Thoracic aorta (tissue), 2 donors: ENCODE measurements at regions not wholly inside any gene's neighbourhood (a gene's known extent, or its start where the extent isn't known, plus 50 kb on each side); places are given as distances from the start of the nearest gene placed in this dataset.

Source experiments
- ATAC-seq: fragments of 150-250 bp; one replicate; pipeline ENCODE4 v1.8.0; 2017; ENCODE audit warnings: low read depth; ENCODE audit not compliant: insufficient number of reproducible peaks, low FRiP score
- DNase-seq: peaks from one replicate; pipeline ENCODE4 v3.0.0-alpha.2; 2020; ENCODE audit warnings: low spot score
- H3K27ac ChIP-seq, 2 donors: fragments of 200-600 bp; sonication (generic); 1 replicate in 1 of 2; 2 replicates in 1 of 2; pipeline ENCODE4 v1.5.1; 2016; ENCODE audit warnings: mild to moderate bottlenecking in 2 of 2, moderate library complexity in 2 of 2
- H3K27me3 ChIP-seq: fragments of 200-600 bp; sonication (generic); replicated peaks from 2 replicates; pipeline ENCODE4 v1.6.0; 2016; ENCODE audit warnings: mild to moderate bottlenecking; ENCODE audit not compliant: insufficient read depth
- H3K36me3 ChIP-seq: fragments of 200-600 bp; sonication (generic); one replicate; pipeline ENCODE4 v1.5.1; 2016
- H3K4me1 ChIP-seq, 2 donors: fragments of 200-600 bp; sonication (generic); 1 replicate in 1 of 2; 2 replicates in 1 of 2; pipeline versions ENCODE4 v1.5.1 to v1.6.0; 2016; ENCODE audit warnings: low read depth in 2 of 2, mild to moderate bottlenecking in 1 of 2; ENCODE audit not compliant: control insufficient read depth in 1 of 2
- H3K4me3 ChIP-seq: fragments of 200-600 bp; sonication (generic); 2 replicates; pipeline ENCODE4 v1.5.1; 2016; ENCODE audit warnings: mild to moderate bottlenecking
- H3K9me3 ChIP-seq: fragments of 200-600 bp; sonication (generic); 2 replicates; pipeline ENCODE4 v1.5.1; 2016
- CTCF ChIP-seq: fragments of 200-600 bp; sonication (generic); IDR thresholded peaks from one replicate; pipeline ENCODE4 v1.5.1; 2019; ENCODE audit warnings: antibody characterized with exemption

- no peak overlapping the region for H3K4me3 ChIP-seq
- TF ChIP-seq CTCF: no peak
- no peaks in the 10 kb centered on the region for H3K36me3 ChIP-seq
- no peak for ATAC-seq
- DNase-seq: no peak
- no peaks in the 10 kb centered on the region for H3K9me3 ChIP-seq
- H3K27me3 ChIP-seq: no peaks in the 10 kb centered on the region
- peaks cover 0 to 2% of the 10 kb centered on the region in 2 donors for H3K4me1 ChIP-seq
- H3K27ac ChIP-seq: no peak overlapping the region
Observed at GRCh38 chr3:25289156-25289555, 138.9 kb upstream of the RARB start.

GRCh38 chr3:25289663-25290062 lies 138.4 kb upstream of the RARB start:
- no peak for DNase-seq

GRCh38 chr3:25291481-25291905 lies 136.6 kb upstream of the RARB start:
- Histone ChIP-seq H3K27ac (no peak overlapping the region), H3K36me3 (no peaks in the 10 kb centered on the region), H3K4me3 (no peak overlapping the region), H3K9me3 (no peaks in the 10 kb centered on the region), H3K4me1 (no peaks in the 10 kb centered on the region), H3K27me3 (no peaks in the 10 kb centered on the region)
- ATAC-seq (no peak), DNase-seq (no peak)
- TF ChIP-seq CTCF: no peak

More at GRCh38 chr3:25289663-25290062, 138.4 kb upstream of the RARB start:
- Histone ChIP-seq H3K27me3 (no peaks in the 10 kb centered on the region), H3K9me3 (no peaks in the 10 kb centered on the region), H3K4me3 (no peak overlapping the region), H3K36me3 (no peaks in the 10 kb centered on the region), H3K4me1 (no peaks in the 10 kb centered on the region), H3K27ac (no peak overlapping the region)
- ATAC-seq: no peak
- TF ChIP-seq CTCF: no peak

- H3K4me3 ChIP-seq: no peak overlapping the region
- no peak for TF ChIP-seq CTCF
- H3K27ac ChIP-seq: no peak overlapping the region
- H3K27me3 ChIP-seq: no peaks in the 10 kb centered on the region
- H3K9me3 ChIP-seq: no peaks in the 10 kb centered on the region
- no peaks in the 10 kb centered on the region for H3K4me1 ChIP-seq
- no peak for DNase-seq
- no peak for ATAC-seq
- no peaks in the 10 kb centered on the region for H3K36me3 ChIP-seq
Observed at GRCh38 chr3:25292036-25292435, 136.0 kb upstream of the RARB start.

- Histone ChIP-seq H3K9me3 (no peaks in the 10 kb centered on the region), H3K27ac (no peak overlapping the region), H3K27me3 (no peaks in the 10 kb centered on the region), H3K4me1 (no peaks in the 10 kb centered on the region), H3K36me3 (no peaks in the 10 kb centered on the region), H3K4me3 (no peak overlapping the region)
- DNase-seq (no peak), ATAC-seq (no peak)
- TF ChIP-seq CTCF: no peak
Observed at GRCh38 chr3:25292595-25292994, 135.5 kb upstream of the RARB start.
